Liver (tissue), 7 donors: ENCODE measurements at regions not wholly inside any gene's neighbourhood (a gene's known extent, or its start where the extent isn't known, plus 50 kb on each side); places are given as distances from the start of the nearest gene placed in this dataset.

Experiments used
- DNase-seq: peaks from one replicate; pipeline ENCODE4 v3.0.0-alpha.2; 2017; ENCODE audit warnings: low spot score
- H3K27ac ChIP-seq, 2 donors: one replicate each; pipeline ENCODE4 v1.7.0; 2013; ENCODE audit warnings: inconsistent platforms in 2 of 2, low read length in 2 of 2, control low read depth in 1 of 2, low read depth in 1 of 2, mild to moderate bottlenecking in 1 of 2
- H3K27me3 ChIP-seq, 4 donors: one replicate each; pipeline versions ENCODE4 v1.6.1 to v1.7.0; 2013; ENCODE audit warnings: low read length in 3 of 4, inconsistent platforms in 1 of 4, mild to moderate bottlenecking in 1 of 4, moderate library complexity in 1 of 4; ENCODE audit not compliant: control insufficient read depth in 4 of 4, insufficient read depth in 4 of 4
- H3K36me3 ChIP-seq, 4 donors: one replicate each; pipeline versions ENCODE4 v1.6.1 to v1.7.0; 2013; ENCODE audit warnings: low read length in 3 of 4, mild to moderate bottlenecking in 3 of 4, low read depth in 1 of 4, moderate library complexity in 1 of 4; ENCODE audit not compliant: control insufficient read depth in 4 of 4, insufficient read depth in 3 of 4
- H3K4me1 ChIP-seq, 4 donors: one replicate each; pipeline versions ENCODE4 v1.6.1 to v1.7.0; 2013; ENCODE audit warnings: low read length in 3 of 4, mild to moderate bottlenecking in 3 of 4, moderate library complexity in 1 of 4; ENCODE audit not compliant: control insufficient read depth in 4 of 4, insufficient read depth in 4 of 4
- H3K4me3 ChIP-seq, 3 donors: one replicate each; pipeline versions ENCODE4 v1.6.1 to v1.7.0; 2013; ENCODE audit warnings: low read length in 3 of 3, control low read depth in 1 of 3, low read depth in 1 of 3, mild to moderate bottlenecking in 1 of 3
- H3K9ac ChIP-seq, 2 donors: one replicate each; pipeline ENCODE4 v1.7.0; 2013; ENCODE audit warnings: low read length in 2 of 2, mild to moderate bottlenecking in 2 of 2, moderate library complexity in 2 of 2, control low read depth in 1 of 2, low read depth in 1 of 2
- H3K9me3 ChIP-seq, 4 donors: one replicate each; pipeline versions ENCODE4 v1.6.1 to v1.7.0; 2013; ENCODE audit warnings: low read length in 3 of 4; ENCODE audit not compliant: control insufficient read depth in 4 of 4
- ATF3 ChIP-seq: IDR thresholded peaks from 2 replicates; pipeline ENCODE4 v1.6.1; 2016; ENCODE audit warnings: antibody characterized with exemption
- EGR1 ChIP-seq, 2 donors: IDR thresholded peaks; 2 replicates each; pipeline ENCODE4 v1.6.1; 2016 to 2018; ENCODE audit warnings: antibody characterized with exemption in 2 of 2, low read depth in 2 of 2
- FOXA1 ChIP-seq: IDR thresholded peaks from 2 replicates; pipeline ENCODE4 v1.6.1; 2016; ENCODE audit warnings: antibody characterized with exemption
- FOXA2 ChIP-seq: IDR thresholded peaks from 2 replicates; pipeline ENCODE4 v1.6.1; 2016; ENCODE audit warnings: antibody characterized with exemption
- GABPA ChIP-seq, 2 donors: IDR thresholded peaks in 1 of 2; conservative IDR thresholded peaks in 1 of 2; 2 replicates each; pipeline ENCODE4 v1.6.1; 2016; ENCODE audit warnings: antibody characterized with exemption in 2 of 2, mild to moderate bottlenecking in 1 of 2, moderate library complexity in 1 of 2
- HNF4A ChIP-seq, 2 donors: conservative IDR thresholded peaks; 2 replicates each; pipeline ENCODE4 v1.6.1; 2016; ENCODE audit warnings: antibody characterized with exemption in 2 of 2, mild to moderate bottlenecking in 2 of 2
- HNF4G ChIP-seq: IDR thresholded peaks from 2 replicates; pipeline ENCODE4 v1.6.1; 2016; ENCODE audit warnings: antibody characterized with exemption
- JUND ChIP-seq, 2 donors: IDR thresholded peaks; 2 replicates each; pipeline ENCODE4 v1.6.1; 2016; ENCODE audit warnings: antibody characterized with exemption in 2 of 2
- MAX ChIP-seq: IDR thresholded peaks from 2 replicates; pipeline ENCODE4 v1.6.1; 2016; ENCODE audit warnings: antibody characterized with exemption
- NR2F2 ChIP-seq: IDR thresholded peaks from 2 replicates; pipeline ENCODE4 v1.6.1; 2016; ENCODE audit warnings: antibody characterized with exemption
- RAD21 ChIP-seq, 2 donors: IDR thresholded peaks; 2 replicates each; pipeline ENCODE4 v1.6.1; 2016; ENCODE audit warnings: antibody characterized with exemption in 2 of 2, mild to moderate bottlenecking in 2 of 2
- RXRA ChIP-seq, 2 donors: IDR thresholded peaks; 2 replicates each; pipeline ENCODE4 v1.6.1; 2017 to 2018; ENCODE audit warnings: antibody characterized with exemption in 2 of 2, mild to moderate bottlenecking in 1 of 2
- SP1 ChIP-seq: IDR thresholded peaks from 2 replicates; pipeline ENCODE4 v1.6.1; 2018; ENCODE audit warnings: antibody characterized with exemption, mild to moderate bottlenecking
- TAF1 ChIP-seq: conservative IDR thresholded peaks from 2 replicates; pipeline ENCODE4 v1.6.1; 2016; ENCODE audit warnings: antibody characterized with exemption, mild to moderate bottlenecking
- YY1 ChIP-seq: IDR thresholded peaks from 2 replicates; pipeline ENCODE4 v1.6.1; 2016; ENCODE audit warnings: antibody characterized with exemption, mild to moderate bottlenecking
- ZBTB33 ChIP-seq: IDR thresholded peaks from 2 replicates; pipeline ENCODE4 v1.6.1; 2016; ENCODE audit warnings: antibody characterized with exemption
- TF ChIP-seq, protein P1 (sequence below): IDR thresholded peaks from 2 replicates; pipeline ENCODE4 v1.6.1; 2016; ENCODE audit warnings: antibody characterized with exemption, mild to moderate bottlenecking
- TF ChIP-seq, protein P2 (sequence below): fragments of 150-350 bp; IDR thresholded peaks from 2 replicates; pipeline ENCODE4 v1.5.1; 2017; ENCODE audit warnings: improper control_type of control experiment, low read depth, low read length; ENCODE audit not compliant: missing input control
- donor health status: healthy.
- donor health status: healthy.
- donor health status: healthy.
- donor health status: healthy.

GRCh38 chr10:62687230-62687748 is 117.2 kb upstream of the ADO start:
- no peaks in the 10 kb centered on the region for H3K4me1 ChIP-seq
- no peaks in the 10 kb centered on the region for H3K9me3 ChIP-seq
- H3K27ac ChIP-seq = no peak overlapping the region
- H3K27me3 ChIP-seq = no peaks in the 10 kb centered on the region
- H3K9ac ChIP-seq = no peak overlapping the region
- DNase-seq = no peak
- no peaks in the 10 kb centered on the region for H3K36me3 ChIP-seq
- no peak overlapping the region for H3K4me3 ChIP-seq
- TF ChIP-seq, protein P1, sequence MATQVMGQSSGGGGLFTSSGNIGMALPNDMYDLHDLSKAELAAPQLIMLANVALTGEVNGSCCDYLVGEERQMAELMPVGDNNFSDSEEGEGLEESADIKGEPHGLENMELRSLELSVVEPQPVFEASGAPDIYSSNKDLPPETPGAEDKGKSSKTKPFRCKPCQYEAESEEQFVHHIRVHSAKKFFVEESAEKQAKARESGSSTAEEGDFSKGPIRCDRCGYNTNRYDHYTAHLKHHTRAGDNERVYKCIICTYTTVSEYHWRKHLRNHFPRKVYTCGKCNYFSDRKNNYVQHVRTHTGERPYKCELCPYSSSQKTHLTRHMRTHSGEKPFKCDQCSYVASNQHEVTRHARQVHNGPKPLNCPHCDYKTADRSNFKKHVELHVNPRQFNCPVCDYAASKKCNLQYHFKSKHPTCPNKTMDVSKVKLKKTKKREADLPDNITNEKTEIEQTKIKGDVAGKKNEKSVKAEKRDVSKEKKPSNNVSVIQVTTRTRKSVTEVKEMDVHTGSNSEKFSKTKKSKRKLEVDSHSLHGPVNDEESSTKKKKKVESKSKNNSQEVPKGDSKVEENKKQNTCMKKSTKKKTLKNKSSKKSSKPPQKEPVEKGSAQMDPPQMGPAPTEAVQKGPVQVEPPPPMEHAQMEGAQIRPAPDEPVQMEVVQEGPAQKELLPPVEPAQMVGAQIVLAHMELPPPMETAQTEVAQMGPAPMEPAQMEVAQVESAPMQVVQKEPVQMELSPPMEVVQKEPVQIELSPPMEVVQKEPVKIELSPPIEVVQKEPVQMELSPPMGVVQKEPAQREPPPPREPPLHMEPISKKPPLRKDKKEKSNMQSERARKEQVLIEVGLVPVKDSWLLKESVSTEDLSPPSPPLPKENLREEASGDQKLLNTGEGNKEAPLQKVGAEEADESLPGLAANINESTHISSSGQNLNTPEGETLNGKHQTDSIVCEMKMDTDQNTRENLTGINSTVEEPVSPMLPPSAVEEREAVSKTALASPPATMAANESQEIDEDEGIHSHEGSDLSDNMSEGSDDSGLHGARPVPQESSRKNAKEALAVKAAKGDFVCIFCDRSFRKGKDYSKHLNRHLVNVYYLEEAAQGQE = no peak
- TF ChIP-seq HNF4G = no peak
- TF ChIP-seq NR2F2 = no peak
- no peak for TF ChIP-seq JUND (IDR thresholded peaks at IDR 0.05)
- TF ChIP-seq, protein P2, sequence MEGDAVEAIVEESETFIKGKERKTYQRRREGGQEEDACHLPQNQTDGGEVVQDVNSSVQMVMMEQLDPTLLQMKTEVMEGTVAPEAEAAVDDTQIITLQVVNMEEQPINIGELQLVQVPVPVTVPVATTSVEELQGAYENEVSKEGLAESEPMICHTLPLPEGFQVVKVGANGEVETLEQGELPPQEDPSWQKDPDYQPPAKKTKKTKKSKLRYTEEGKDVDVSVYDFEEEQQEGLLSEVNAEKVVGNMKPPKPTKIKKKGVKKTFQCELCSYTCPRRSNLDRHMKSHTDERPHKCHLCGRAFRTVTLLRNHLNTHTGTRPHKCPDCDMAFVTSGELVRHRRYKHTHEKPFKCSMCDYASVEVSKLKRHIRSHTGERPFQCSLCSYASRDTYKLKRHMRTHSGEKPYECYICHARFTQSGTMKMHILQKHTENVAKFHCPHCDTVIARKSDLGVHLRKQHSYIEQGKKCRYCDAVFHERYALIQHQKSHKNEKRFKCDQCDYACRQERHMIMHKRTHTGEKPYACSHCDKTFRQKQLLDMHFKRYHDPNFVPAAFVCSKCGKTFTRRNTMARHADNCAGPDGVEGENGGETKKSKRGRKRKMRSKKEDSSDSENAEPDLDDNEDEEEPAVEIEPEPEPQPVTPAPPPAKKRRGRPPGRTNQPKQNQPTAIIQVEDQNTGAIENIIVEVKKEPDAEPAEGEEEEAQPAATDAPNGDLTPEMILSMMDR = no peak
- no peak for TF ChIP-seq GABPA (IDR thresholded peaks at IDR 0.05 in 1 of 2, conservative IDR thresholded peaks at IDR 0.05 in 1 of 2)
- no peak for TF ChIP-seq EGR1 (IDR thresholded peaks at IDR 0.05; ENCODE audit: low read depth in 2 of 2)
- no peak for TF ChIP-seq YY1
- no peak for TF ChIP-seq ZBTB33
- TF ChIP-seq HNF4A (conservative IDR thresholded peaks at IDR 0.05) = no peak
- TF ChIP-seq RXRA (IDR thresholded peaks at IDR 0.05) = no peak
- TF ChIP-seq SP1 = no peak
- TF ChIP-seq MAX = no peak
- TF ChIP-seq TAF1 = no peak
- TF ChIP-seq FOXA1 = no peak
- TF ChIP-seq FOXA2 = no peak
- no peak for TF ChIP-seq ATF3
- TF ChIP-seq RAD21 (IDR thresholded peaks at IDR 0.05) = no peak
